ENCODE measurements at regions not wholly inside any gene's neighbourhood (a gene's known extent, or its start where the extent isn't known, plus 50 kb on each side); places are given as distances from the start of the nearest gene placed in this dataset.

DNA sequence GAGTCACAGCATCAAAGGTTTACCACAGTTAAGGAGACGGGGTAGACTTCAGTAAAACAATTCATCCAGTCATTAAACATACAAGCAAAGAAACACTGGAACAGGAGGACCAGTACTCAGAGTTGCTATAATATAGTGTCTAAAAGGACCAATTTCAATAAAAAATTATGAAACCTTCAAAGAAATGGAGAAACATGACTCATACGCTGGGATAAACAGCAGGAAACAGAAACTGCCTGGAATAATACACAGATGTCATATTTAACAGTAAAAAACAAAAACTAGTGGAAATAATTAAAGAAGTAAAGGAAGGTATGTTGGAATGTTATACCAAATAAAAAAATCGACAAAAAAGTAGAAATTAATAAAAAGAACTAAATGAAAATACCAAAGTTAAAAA is 1075.9 kb downstream of the NR2F1-AS1 start:
- TF ChIP-seq, protein P1, sequence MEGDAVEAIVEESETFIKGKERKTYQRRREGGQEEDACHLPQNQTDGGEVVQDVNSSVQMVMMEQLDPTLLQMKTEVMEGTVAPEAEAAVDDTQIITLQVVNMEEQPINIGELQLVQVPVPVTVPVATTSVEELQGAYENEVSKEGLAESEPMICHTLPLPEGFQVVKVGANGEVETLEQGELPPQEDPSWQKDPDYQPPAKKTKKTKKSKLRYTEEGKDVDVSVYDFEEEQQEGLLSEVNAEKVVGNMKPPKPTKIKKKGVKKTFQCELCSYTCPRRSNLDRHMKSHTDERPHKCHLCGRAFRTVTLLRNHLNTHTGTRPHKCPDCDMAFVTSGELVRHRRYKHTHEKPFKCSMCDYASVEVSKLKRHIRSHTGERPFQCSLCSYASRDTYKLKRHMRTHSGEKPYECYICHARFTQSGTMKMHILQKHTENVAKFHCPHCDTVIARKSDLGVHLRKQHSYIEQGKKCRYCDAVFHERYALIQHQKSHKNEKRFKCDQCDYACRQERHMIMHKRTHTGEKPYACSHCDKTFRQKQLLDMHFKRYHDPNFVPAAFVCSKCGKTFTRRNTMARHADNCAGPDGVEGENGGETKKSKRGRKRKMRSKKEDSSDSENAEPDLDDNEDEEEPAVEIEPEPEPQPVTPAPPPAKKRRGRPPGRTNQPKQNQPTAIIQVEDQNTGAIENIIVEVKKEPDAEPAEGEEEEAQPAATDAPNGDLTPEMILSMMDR (IDR thresholded peaks at IDR 0.05 in 4 of 5, conservative IDR thresholded peaks at IDR 0.05 in 1 of 5), result no peak
- no peak for TF ChIP-seq POLR2A (IDR thresholded peaks at IDR 0.05)
